IMR-90 (cell line): ENCODE measurements at regions not wholly inside any gene's neighbourhood (a gene's known extent, or its start where the extent isn't known, plus 50 kb on each side); places are given as distances from the start of the nearest gene placed in this dataset.

ENCODE experiments used
- ATAC-seq: fragments of 200-7000 bp; cut with Tn5 transposase; 2 replicates; pipeline ENCODE4 v1.9.1; 2020; ENCODE audit warnings: low read depth, mild to moderate bottlenecking, moderate library complexity
- BruUV-seq: library from RNA; stranded (reverse); fragments of 400-500 nt; replicated peaks from 2 replicates; lab custom pipeline; 2021; lab: Mats Ljungman, UMichigan
- CTCF ChIA-PET: fragments of 300-600 bp; formaldehyde crosslinking; extraction: SDS; loops from one replicate; lab custom pipeline; 2021; ENCODE audit warnings: antibody characterized with exemption; lab: Yijun Ruan, JAX
- POLR2A ChIA-PET: fragments of 300-600 bp; sonication (Branson Sonifier 250); formaldehyde crosslinking; loops from one replicate; lab custom pipeline; 2022; ENCODE audit warnings: antibody characterized with exemption; ENCODE audit not compliant: unreplicated experiment; lab: Charles Lee
- DNase-seq: peaks from one replicate; pipeline ENCODE4 v3.0.0; 2013
- H2AFZ ChIP-seq: replicated peaks from 2 replicates; pipeline ENCODE3; 2013; ENCODE audit warnings: low read length, mild to moderate bottlenecking; ENCODE audit not compliant: poor library complexity
- H2AK5ac ChIP-seq: 2 replicates; pipeline ENCODE4 v1.6.1; 2013; ENCODE audit warnings: low read depth, low read length, inconsistent platforms
- H2AK9ac ChIP-seq: replicated peaks from 2 replicates; pipeline ENCODE3; 2013; ENCODE audit warnings: mild to moderate bottlenecking, low read depth, low read length, moderate library complexity; ENCODE audit not compliant: poor library complexity
- H2BK120ac ChIP-seq: 2 replicates; pipeline ENCODE4 v1.6.1; 2013; ENCODE audit warnings: low read depth, low read length, inconsistent platforms
- H2BK15ac ChIP-seq: 3 replicates; pipeline ENCODE4 v1.6.1; 2013; ENCODE audit warnings: low read depth, low read length, inconsistent platforms
- H2BK20ac ChIP-seq: 2 replicates; pipeline ENCODE4 v1.6.1; 2013; ENCODE audit warnings: low read depth, mild to moderate bottlenecking, inconsistent platforms, low read length, moderate library complexity
- H2BK5ac ChIP-seq: 2 replicates; pipeline ENCODE4 v1.6.1; 2013; ENCODE audit warnings: mild to moderate bottlenecking, low read depth, low read length, inconsistent platforms; ENCODE audit not compliant: poor library complexity, severe bottlenecking
- H3K14ac ChIP-seq: replicated peaks from 2 replicates; pipeline ENCODE4 v1.6.1; 2013; ENCODE audit warnings: low read depth, low read length, inconsistent platforms
- H3K18ac ChIP-seq: 2 replicates; pipeline ENCODE4 v1.6.1; 2013; ENCODE audit warnings: low read depth, low read length, control low read depth
- H3K23ac ChIP-seq: 2 replicates; pipeline ENCODE4 v1.6.1; 2013; ENCODE audit warnings: low read depth, low read length, inconsistent platforms
- H3K27ac ChIP-seq: 2 replicates; pipeline ENCODE4 v1.5.1; 2013; ENCODE audit warnings: mild to moderate bottlenecking, control low read depth, low read length; ENCODE audit not compliant: insufficient read depth
- H3K27me3 ChIP-seq: 2 replicates; pipeline ENCODE4 v1.6.1; 2013; ENCODE audit warnings: low read length; ENCODE audit not compliant: control insufficient read depth, insufficient read depth
- H3K36me3 ChIP-seq: 2 replicates; pipeline ENCODE4 v1.6.1; 2013; ENCODE audit warnings: low read length, mixed read lengths; ENCODE audit not compliant: control insufficient read depth, insufficient read depth
- H3K4ac ChIP-seq: 2 replicates; pipeline ENCODE4 v1.6.1; 2013; ENCODE audit warnings: low read depth, low read length, inconsistent platforms
- H3K4me1 ChIP-seq: 2 replicates; pipeline ENCODE4 v1.6.1; 2013; ENCODE audit warnings: low read length, mixed read lengths; ENCODE audit not compliant: control insufficient read depth, insufficient read depth
- H3K4me2 ChIP-seq: 2 replicates; pipeline ENCODE4 v1.6.1; 2013; ENCODE audit warnings: low read depth, mild to moderate bottlenecking, control low read depth, low read length, moderate library complexity
- H3K4me3 ChIP-seq: 2 replicates; pipeline ENCODE4 v1.5.1; 2013; ENCODE audit warnings: low read depth, mild to moderate bottlenecking, control low read depth, low read length, moderate library complexity; ENCODE audit not compliant: insufficient read depth
- H3K56ac ChIP-seq: 2 replicates; pipeline ENCODE4 v1.6.1; 2013; ENCODE audit warnings: low read length, inconsistent platforms; ENCODE audit not compliant: insufficient read depth; ENCODE audit errors: extremely low read depth
- H3K79me1 ChIP-seq, 2 experiments: 2 replicates each; pipeline ENCODE4 v1.6.1; 2013; ENCODE audit warnings: low read length in 2 of 2, inconsistent platforms in 1 of 2, low read depth in 1 of 2
- H3K9ac ChIP-seq: 2 replicates; pipeline ENCODE4 v1.6.1; 2013; ENCODE audit warnings: low read depth, low read length, control low read depth
- H3K9me1 ChIP-seq: 2 replicates; pipeline ENCODE4 v1.6.1; 2013; ENCODE audit warnings: low read length, inconsistent platforms; ENCODE audit not compliant: insufficient read depth
- H3K9me3 ChIP-seq: 2 replicates; pipeline ENCODE4 v1.6.1; 2013; ENCODE audit warnings: low read length; ENCODE audit not compliant: control insufficient read depth, insufficient read depth
- H4K20me1 ChIP-seq: 2 replicates; pipeline ENCODE4 v1.6.1; 2013; ENCODE audit warnings: low read length, inconsistent platforms; ENCODE audit not compliant: insufficient read depth
- H4K5ac ChIP-seq: 2 replicates; pipeline ENCODE4 v1.6.1; 2013; ENCODE audit warnings: mild to moderate bottlenecking, low read depth, low read length, control low read depth
- H4K8ac ChIP-seq, 2 experiments: 2 replicates each; pipeline ENCODE4 v1.6.1; 2013; ENCODE audit warnings: low read depth in 2 of 2, low read length in 2 of 2, control low read depth in 1 of 2, inconsistent platforms in 1 of 2
- H4K91ac ChIP-seq: 2 replicates; pipeline ENCODE4 v1.6.1; 2013; ENCODE audit warnings: low read depth, low read length, inconsistent platforms; ENCODE audit not compliant: insufficient read depth
- BHLHE40 ChIP-seq: fragments of 150-350 bp; IDR thresholded peaks from 2 replicates; pipeline ENCODE4 v1.6.1; 2016; ENCODE audit warnings: mild to moderate bottlenecking, low read depth, low read length
- WGBS, 2 experiments: methylation state at CpG; one replicate each; pipeline versions ENCODE4 v1.1.5 to v1.1.7; 2013; ENCODE audit warnings: missing lambda C conversion rate in 2 of 2; ENCODE audit not compliant: insufficient read length in 1 of 2; ENCODE audit errors: extremely low coverage in 2 of 2; 5-methylcytosine and 5-hydroxymethylcytosine counted together
- dilution Hi-C: fragments of 300-500 bp; cut with HindIII; formaldehyde crosslinking; loops from one replicate; pipeline ENCODE4 v1.14.3; 2018; ENCODE audit warnings: low sequenced_read_pairs; ENCODE audit not compliant: unreplicated experiment
- in situ Hi-C: fragments of 300-500 bp; cut with MboI; formaldehyde crosslinking; loops from 3 replicates; pipeline ENCODE4 v1.14.3; 2019; ENCODE audit warnings: low sequenced_read_pairs, inconsistent platforms, mixed read lengths
- intact Hi-C: fragments of 100-400 bp; cut with micrococcal nuclease; formaldehyde crosslinking; loops from 2 replicates; pipeline ENCODE4 v1.10.0; 2022

DNA sequence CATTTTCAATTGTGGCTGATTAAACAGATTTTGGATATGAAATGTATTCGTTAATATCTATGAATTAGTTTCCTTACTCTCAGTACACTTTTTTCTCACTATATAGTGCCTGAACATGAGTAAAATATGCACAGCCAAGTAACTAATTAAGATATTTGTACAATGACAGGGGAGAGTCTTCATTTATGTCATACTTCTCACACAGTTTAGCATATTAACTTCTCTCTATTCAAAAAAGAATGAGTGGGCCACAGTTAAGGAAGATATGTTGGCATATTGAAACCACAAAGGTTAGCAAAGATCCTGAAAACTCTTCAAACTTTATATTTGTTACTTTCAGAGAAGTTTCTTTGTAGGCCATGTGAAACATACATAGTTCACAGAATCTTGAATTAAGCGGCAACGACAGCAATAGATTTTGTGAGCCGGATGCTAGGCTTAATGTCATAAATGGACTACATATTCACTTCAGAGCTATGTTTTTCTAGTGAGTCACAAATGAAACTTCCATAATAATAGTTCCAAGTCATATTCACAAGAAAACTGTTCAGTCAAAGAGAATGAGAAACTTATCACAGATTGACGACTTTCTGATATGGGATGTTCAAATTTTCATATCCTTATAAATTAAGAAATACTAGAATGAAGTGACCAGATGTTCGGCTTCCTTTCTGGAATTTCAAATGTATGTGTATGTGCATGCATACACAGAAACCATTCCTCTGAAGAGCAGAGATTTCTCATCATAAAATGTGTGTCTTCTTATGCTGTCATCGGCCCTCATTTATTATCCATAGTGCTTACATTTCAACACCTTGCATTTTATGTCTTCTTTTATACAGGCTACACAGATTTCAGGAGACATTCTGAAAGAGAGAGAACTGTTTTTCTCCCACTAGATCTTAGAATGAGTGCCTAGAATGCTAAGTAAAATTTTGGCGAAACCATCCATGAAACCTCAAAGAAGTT is 584.0 kb downstream of the SATB2 start:
- peak overlapping the region; percentile 85 for H2BK120ac ChIP-seq
- H3K9ac ChIP-seq = no peak overlapping the region
- H3K4ac ChIP-seq = peak overlapping the region; percentile 71; the same call in 1 of the 2 replicates
- no peak for TF ChIP-seq BHLHE40
- H2AK9ac ChIP-seq = no peak overlapping the region
- intact Hi-C loops = no loop called here
- H3K27ac ChIP-seq = no peak overlapping the region
- no CpG with 5 or more reads among the region's 8 CpGs for WGBS, 2 experiments
- peak overlapping the region; percentile 7; the same call in 1 of the 2 replicates for H3K4me2 ChIP-seq
- no peaks in the 10 kb centered on the region for H4K20me1 ChIP-seq
- ChIA-PET CTCF (interaction anchor here (1.4 kb wide), 1 partner anchor 9 kb away, joined by 5 read pairs; no protein-coding TSS in a partner anchor), POLR2A (no interaction called here)
- H3K4me3 ChIP-seq = no peak overlapping the region
- peak overlapping the region; percentile 66 to 68; a peak in 1 of 4 replicates for H4K8ac ChIP-seq
- no peaks in the 10 kb centered on the region for H3K79me1 ChIP-seq
- no peak overlapping the region for H4K91ac ChIP-seq
- H3K18ac ChIP-seq = peak overlapping the region; percentile 29; the same call in 1 of the 2 replicates
- H3K56ac ChIP-seq = no peak overlapping the region; the same call in 1 of the 2 replicates
- dilution Hi-C loops = no loop called here
- H3K36me3 ChIP-seq = no peaks in the 10 kb centered on the region
- H2BK5ac ChIP-seq = peak overlapping the region; percentile 81
- ATAC-seq (peak; percentile 64), DNase-seq (peak; percentile 77)
- H3K23ac ChIP-seq = peak overlapping the region; percentile 52; the same call in 1 of the 2 replicates
- H2AFZ ChIP-seq = no peak overlapping the region
- no peak overlapping the region; the same call in 1 of the 2 replicates for H3K14ac ChIP-seq
- no peak overlapping the region for H2BK15ac ChIP-seq
- H3K9me1 ChIP-seq = no peaks in the 10 kb centered on the region
- H3K4me1 ChIP-seq = peaks cover 2% of the 10 kb centered on the region; the same call in 1 of the 2 replicates
- H2BK20ac ChIP-seq = peak overlapping the region; percentile 86; the same call in 1 of the 2 replicates
- H3K27me3 ChIP-seq = no peaks in the 10 kb centered on the region
- BruUV-seq = no TSS peak
- H2AK5ac ChIP-seq = no peak overlapping the region
- H4K5ac ChIP-seq = no peak overlapping the region; the same call in 1 of the 2 replicates
- in situ Hi-C loops = no loop called here
- H3K9me3 ChIP-seq = no peaks in the 10 kb centered on the region; the same call in 1 of the 2 replicates
